Stimulated activated naive B cell treated with anti-CD40 and anti-IgM and Interleukin-4, amounts not matched to agents 10 μg/mL and 1 μg/mL and 100 μg/mL, for 72 hours (primary cell): ENCODE measurements at regions not wholly inside any gene's neighbourhood (a gene's known extent, or its start where the extent isn't known, plus 50 kb on each side); places are given as distances from the start of the nearest gene placed in this dataset.
A peak's percentile ranks its signal among the peaks of the same experiment; 100 is the strongest.

Experiments
- ATAC-seq, 2 donors: fragments of 150-1000 bp; cut with Tn5 transposase; replicated peaks; 2 replicates each; pipeline ENCODE4 v1.10.0; 2021; ENCODE audit warnings: moderate library complexity in 1 of 2
- DNase-seq: peaks from one replicate; pipeline ENCODE4 v3.0.0; 2021
- H3K27ac Mint-ChIP-seq: one replicate; pipeline ENCODE4 v1.8.0; 2022; ENCODE audit warnings: mild to moderate bottlenecking, mixed read lengths
- H3K27me3 Mint-ChIP-seq, 2 donors: one replicate each; pipeline ENCODE4 v1.8.0; 2022; ENCODE audit warnings: mixed read lengths in 2 of 2
- H3K36me3 Mint-ChIP-seq, 2 donors: one replicate each; pipeline ENCODE4 v1.8.0; 2022; ENCODE audit warnings: mixed read lengths in 2 of 2, mild to moderate bottlenecking in 1 of 2
- H3K4me1 Mint-ChIP-seq, 2 donors: one replicate each; pipeline ENCODE4 v1.8.0; 2022; ENCODE audit warnings: mixed read lengths in 2 of 2, mild to moderate bottlenecking in 1 of 2
- H3K4me3 Mint-ChIP-seq, 2 donors: one replicate each; pipeline ENCODE4 v1.8.0; 2022; ENCODE audit warnings: mild to moderate bottlenecking in 2 of 2, mixed read lengths in 2 of 2, moderate library complexity in 1 of 2
- H3K9me3 Mint-ChIP-seq, 2 donors: one replicate each; pipeline ENCODE4 v1.8.0; 2022; ENCODE audit warnings: mixed read lengths in 2 of 2, mild to moderate bottlenecking in 1 of 2

GRCh38 chr9:106414042-106414441 is 448.9 kb upstream of the ZNF462 start:
- Mint-ChIP-seq H3K36me3 (no peaks in the 10 kb centered on the region), H3K9me3 (no peaks in the 10 kb centered on the region), H3K27me3 (no peaks in the 10 kb centered on the region), H3K27ac (no peak overlapping the region), H3K4me1 (no peaks in the 10 kb centered on the region), H3K4me3 (no peak overlapping the region)
- ATAC-seq (no peak), DNase-seq (no peak)

- H3K9me3 Mint-ChIP-seq = no peaks in the 10 kb centered on the region
- H3K4me1 Mint-ChIP-seq = peaks cover 3 to 8% of the 10 kb centered on the region in 2 donors
- ATAC-seq = no peak
- DNase-seq = no peak
- no peaks in the 10 kb centered on the region for H3K27me3 Mint-ChIP-seq
- H3K27ac Mint-ChIP-seq = no peak overlapping the region
- no peaks in the 10 kb centered on the region for H3K36me3 Mint-ChIP-seq
- no peak overlapping the region for H3K4me3 Mint-ChIP-seq
Observed at GRCh38 chr9:106417685-106418084, 445.3 kb upstream of the ZNF462 start.

GRCh38 chr9:106419829-106420228 is 443.1 kb upstream of the ZNF462 start:
- H3K4me3 Mint-ChIP-seq = no peak overlapping the region
- H3K9me3 Mint-ChIP-seq = no peaks in the 10 kb centered on the region
- peaks cover 0 to 2% of the 10 kb centered on the region in 2 donors for H3K36me3 Mint-ChIP-seq
- DNase-seq (no peak), ATAC-seq (no peak)
- H3K27me3 Mint-ChIP-seq = peaks cover 0 to 3% of the 10 kb centered on the region in 2 donors
- H3K4me1 Mint-ChIP-seq = peaks cover 3 to 8% of the 10 kb centered on the region in 2 donors
- no peak overlapping the region for H3K27ac Mint-ChIP-seq

GRCh38 chr9:106420511-106420944 is 442.4 kb upstream of the ZNF462 start:
- Mint-ChIP-seq H3K9me3 (no peaks in the 10 kb centered on the region), H3K4me3 (no peak overlapping the region), H3K27me3 (peaks cover 0 to 3% of the 10 kb centered on the region in 2 donors), H3K27ac (no peak overlapping the region), H3K4me1 (peaks cover 3 to 8% of the 10 kb centered on the region in 2 donors), H3K36me3 (peaks cover 0 to 2% of the 10 kb centered on the region in 2 donors)
- peak; percentile 1 for DNase-seq
- ATAC-seq = peak; percentile 52 to 63

- Mint-ChIP-seq H3K27ac (no peak overlapping the region), H3K9me3 (no peaks in the 10 kb centered on the region), H3K4me3 (no peak overlapping the region), H3K27me3 (peaks cover 0 to 5% of the 10 kb centered on the region in 2 donors), H3K4me1 (peaks cover 3 to 8% of the 10 kb centered on the region in 2 donors), H3K36me3 (peaks cover 0 to 2% of the 10 kb centered on the region in 2 donors)
- ATAC-seq = peak; percentile 79 to 80
- DNase-seq = no peak
Observed at GRCh38 chr9:106421772-106422171, 441.2 kb upstream of the ZNF462 start.

GRCh38 chr9:106423575-106423974 is 439.4 kb upstream of the ZNF462 start:
- no peaks in the 10 kb centered on the region for H3K9me3 Mint-ChIP-seq
- no peak overlapping the region for H3K27ac Mint-ChIP-seq
- DNase-seq = no peak
- H3K4me1 Mint-ChIP-seq = peaks cover 3 to 8% of the 10 kb centered on the region in 2 donors
- H3K36me3 Mint-ChIP-seq = peaks cover 0 to 2% of the 10 kb centered on the region in 2 donors
- H3K4me3 Mint-ChIP-seq = no peak overlapping the region
- H3K27me3 Mint-ChIP-seq = peaks cover 0 to 7% of the 10 kb centered on the region in 2 donors
- ATAC-seq = no peak

- no peaks in the 10 kb centered on the region for H3K4me1 Mint-ChIP-seq
- no peaks in the 10 kb centered on the region for H3K27me3 Mint-ChIP-seq
- no peaks in the 10 kb centered on the region for H3K36me3 Mint-ChIP-seq
- ATAC-seq (no peak), DNase-seq (no peak)
- H3K27ac Mint-ChIP-seq = no peak overlapping the region
- peaks cover 0 to 1% of the 10 kb centered on the region in 2 donors for H3K9me3 Mint-ChIP-seq
- no peak overlapping the region for H3K4me3 Mint-ChIP-seq
Observed at GRCh38 chr9:106432631-106433030, 430.3 kb upstream of the ZNF462 start.

GRCh38 chr9:106438928-106439327 is 424.0 kb upstream of the ZNF462 start:
- Mint-ChIP-seq H3K4me1 (no peaks in the 10 kb centered on the region), H3K4me3 (no peak overlapping the region), H3K36me3 (no peaks in the 10 kb centered on the region), H3K27me3 (no peaks in the 10 kb centered on the region), H3K27ac (no peak overlapping the region), H3K9me3 (peaks cover 3 to 7% of the 10 kb centered on the region in 2 donors)
- ATAC-seq = no peak
- no peak for DNase-seq

GRCh38 chr9:106441283-106441682 is 421.7 kb upstream of the ZNF462 start:
- peaks cover 3 to 7% of the 10 kb centered on the region in 2 donors for H3K9me3 Mint-ChIP-seq
- ATAC-seq = no peak

GRCh38 chr9:106443520-106443919 is 419.4 kb upstream of the ZNF462 start:
- Mint-ChIP-seq H3K9me3 (peaks cover 2 to 7% of the 10 kb centered on the region in 2 donors), H3K36me3 (no peaks in the 10 kb centered on the region), H3K27ac (no peak overlapping the region), H3K4me3 (no peak overlapping the region), H3K27me3 (no peaks in the 10 kb centered on the region), H3K4me1 (no peaks in the 10 kb centered on the region)
- no peak for ATAC-seq
- DNase-seq = no peak

More at GRCh38 chr9:106441283-106441682, 421.7 kb upstream of the ZNF462 start:
- H3K4me1 Mint-ChIP-seq = no peaks in the 10 kb centered on the region
- DNase-seq = no peak
- H3K4me3 Mint-ChIP-seq = no peak overlapping the region
- H3K27me3 Mint-ChIP-seq = no peaks in the 10 kb centered on the region
- H3K36me3 Mint-ChIP-seq = no peaks in the 10 kb centered on the region
- no peak overlapping the region for H3K27ac Mint-ChIP-seq

- no peak for DNase-seq
- no peak overlapping the region for H3K27ac Mint-ChIP-seq
- peaks cover 2 to 3% of the 10 kb centered on the region in 2 donors for H3K9me3 Mint-ChIP-seq
- H3K4me3 Mint-ChIP-seq = no peak overlapping the region
- no peak for ATAC-seq
- no peaks in the 10 kb centered on the region for H3K27me3 Mint-ChIP-seq
- H3K36me3 Mint-ChIP-seq = no peaks in the 10 kb centered on the region
- no peaks in the 10 kb centered on the region for H3K4me1 Mint-ChIP-seq
Observed at GRCh38 chr9:106445107-106445506, 417.9 kb upstream of the ZNF462 start.

- Mint-ChIP-seq H3K9me3 (no peaks in the 10 kb centered on the region), H3K36me3 (no peaks in the 10 kb centered on the region), H3K27ac (no peak overlapping the region), H3K4me1 (no peaks in the 10 kb centered on the region), H3K4me3 (no peak overlapping the region), H3K27me3 (no peaks in the 10 kb centered on the region)
- DNase-seq = no peak
- ATAC-seq = no peak
Observed at GRCh38 chr9:106449336-106449927, 413.5 kb upstream of the ZNF462 start.

GRCh38 chr9:106450549-106450948 is 412.4 kb upstream of the ZNF462 start:
- DNase-seq (no peak), ATAC-seq (no peak)
- H3K27me3 Mint-ChIP-seq = no peaks in the 10 kb centered on the region
- H3K27ac Mint-ChIP-seq = no peak overlapping the region
- no peaks in the 10 kb centered on the region for H3K4me1 Mint-ChIP-seq
- H3K36me3 Mint-ChIP-seq = no peaks in the 10 kb centered on the region
- H3K4me3 Mint-ChIP-seq = no peak overlapping the region
- no peaks in the 10 kb centered on the region for H3K9me3 Mint-ChIP-seq

GRCh38 chr9:106451223-106451622 is 411.7 kb upstream of the ZNF462 start:
- ATAC-seq = no peak
- Mint-ChIP-seq H3K27ac (no peak overlapping the region), H3K27me3 (no peaks in the 10 kb centered on the region), H3K36me3 (no peaks in the 10 kb centered on the region), H3K4me1 (no peaks in the 10 kb centered on the region), H3K9me3 (peaks cover 3 to 4% of the 10 kb centered on the region in 2 donors), H3K4me3 (no peak overlapping the region)
- DNase-seq = no peak

- no peak for DNase-seq
- no peak for ATAC-seq
- Mint-ChIP-seq H3K4me3 (no peak overlapping the region), H3K27ac (no peak overlapping the region), H3K27me3 (no peaks in the 10 kb centered on the region), H3K4me1 (no peaks in the 10 kb centered on the region), H3K36me3 (no peaks in the 10 kb centered on the region), H3K9me3 (peaks cover 6 to 8% of the 10 kb centered on the region in 2 donors)
Observed at GRCh38 chr9:106456581-106456980, 406.4 kb upstream of the ZNF462 start.
